Erythroblast (primary cell): ENCODE measurements at regions not wholly inside any gene's neighbourhood (a gene's known extent, or its start where the extent isn't known, plus 50 kb on each side); places are given as distances from the start of the nearest gene placed in this dataset.

Source experiments
- GATA1 ChIP-seq: IDR thresholded peaks from 2 replicates; pipeline ENCODE4 v1.6.1; 2011; ENCODE audit warnings: low read depth, mild to moderate bottlenecking, control low read depth, low read length, moderate library complexity
- POLR2A ChIP-seq: IDR thresholded peaks from 2 replicates; pipeline ENCODE4 v1.6.1; 2011; ENCODE audit warnings: mild to moderate bottlenecking, low read length

- TF ChIP-seq POLR2A = no peak
- no peak for TF ChIP-seq GATA1
Measured at GRCh38 chr1:79663916-79664315, 657.4 kb upstream of the ADGRL4 start.
